H9 (cell line): ENCODE measurements at regions not wholly inside any gene's neighbourhood (a gene's known extent, or its start where the extent isn't known, plus 50 kb on each side); places are given as distances from the start of the nearest gene placed in this dataset.

Experiments used
- DNase-seq: peaks from one replicate; pipeline ENCODE4 v3.0.0-alpha.2; 2017
- H2AFZ ChIP-seq: one replicate; pipeline ENCODE4 v1.6.1; 2013; ENCODE audit warnings: mild to moderate bottlenecking, low read length, control low read depth, moderate library complexity
- H2AK5ac ChIP-seq: 2 replicates; pipeline ENCODE4 v1.6.1; 2013; ENCODE audit warnings: low read length, control low read depth, mixed read lengths; ENCODE audit not compliant: insufficient read length
- H2BK120ac ChIP-seq: one replicate; pipeline ENCODE4 v1.6.1; 2013; ENCODE audit warnings: low read depth, mild to moderate bottlenecking, low read length, control low read depth, inconsistent platforms; ENCODE audit not compliant: poor library complexity, severe bottlenecking
- H2BK12ac ChIP-seq: 2 replicates; pipeline ENCODE4 v1.6.1; 2013; ENCODE audit warnings: low read length, control low read depth, mixed read lengths, low read depth; ENCODE audit not compliant: insufficient read length
- H2BK15ac ChIP-seq: 2 replicates; pipeline ENCODE4 v1.6.1; 2013; ENCODE audit warnings: low read depth, low read length, control low read depth
- H2BK20ac ChIP-seq: one replicate; pipeline ENCODE4 v1.6.1; 2013; ENCODE audit warnings: low read depth, mild to moderate bottlenecking, low read length, control low read depth, inconsistent platforms; ENCODE audit not compliant: poor library complexity, severe bottlenecking
- H2BK5ac ChIP-seq: 2 replicates; pipeline ENCODE4 v1.6.1; 2013; ENCODE audit warnings: low read length, control low read depth, mixed read lengths; ENCODE audit not compliant: insufficient read length
- H3K14ac ChIP-seq: 2 replicates; pipeline ENCODE4 v1.6.1; 2013; ENCODE audit warnings: low read length, control low read depth; ENCODE audit not compliant: insufficient read depth
- H3K18ac ChIP-seq: 2 replicates; pipeline ENCODE4 v1.6.1; 2013; ENCODE audit warnings: low read depth, mild to moderate bottlenecking, mixed read lengths, low read length, control low read depth; ENCODE audit not compliant: insufficient read length
- H3K23ac ChIP-seq: 2 replicates; pipeline ENCODE4 v1.6.1; 2013; ENCODE audit warnings: low read length, control low read depth, mixed read lengths, low read depth; ENCODE audit not compliant: insufficient read length
- H3K23me2 ChIP-seq: 2 replicates; pipeline ENCODE4 v1.6.1; 2013; ENCODE audit warnings: low read depth, mild to moderate bottlenecking, mixed read lengths, low read length, control low read depth; ENCODE audit not compliant: insufficient read length, poor library complexity, severe bottlenecking
- H3K27ac ChIP-seq: 2 replicates; pipeline ENCODE4 v1.5.1; 2013; ENCODE audit warnings: low read length, control low read depth, mixed read lengths, low read depth; ENCODE audit not compliant: insufficient read length
- H3K27me3 ChIP-seq: 2 replicates; pipeline ENCODE4 v1.6.1; 2013; ENCODE audit warnings: low read length, control low read depth, inconsistent platforms; ENCODE audit not compliant: insufficient read depth
- H3K4ac ChIP-seq: 2 replicates; pipeline ENCODE4 v1.6.1; 2013; ENCODE audit warnings: low read depth, mild to moderate bottlenecking, control low read depth, inconsistent platforms, low read length, moderate library complexity
- H3K4me1 ChIP-seq: 2 replicates; pipeline ENCODE4 v1.6.1; 2013; ENCODE audit warnings: low read length, control low read depth, inconsistent platforms; ENCODE audit not compliant: insufficient read depth
- H3K4me2 ChIP-seq: 2 replicates; pipeline ENCODE4 v1.6.1; 2013; ENCODE audit warnings: low read length, control low read depth, mixed read lengths; ENCODE audit not compliant: insufficient read length, insufficient read depth
- H3K56ac ChIP-seq: 2 replicates; pipeline ENCODE4 v1.6.1; 2013; ENCODE audit warnings: low read depth, mild to moderate bottlenecking, mixed read lengths, low read length, control low read depth; ENCODE audit not compliant: insufficient read length
- H3K79me1 ChIP-seq: 2 replicates; pipeline ENCODE4 v1.6.1; 2013; ENCODE audit warnings: low read depth, mild to moderate bottlenecking, moderate library complexity, low read length, control low read depth, inconsistent platforms; ENCODE audit not compliant: insufficient read depth, poor library complexity, severe bottlenecking
- H3K79me2 ChIP-seq: 2 replicates; pipeline ENCODE4 v1.6.1; 2013; ENCODE audit warnings: low read length, control low read depth, inconsistent platforms; ENCODE audit not compliant: insufficient read depth
- H3K9ac ChIP-seq: 2 replicates; pipeline ENCODE4 v1.6.1; 2013; ENCODE audit warnings: low read length, control low read depth, mixed read lengths; ENCODE audit not compliant: insufficient read length; ENCODE audit errors: extremely low read depth
- H3K9me3 ChIP-seq: one replicate; pipeline ENCODE4 v1.6.1; 2013; ENCODE audit warnings: low read depth, low read length, inconsistent platforms; ENCODE audit not compliant: control insufficient read depth
- H3T11ph ChIP-seq: one replicate; pipeline ENCODE4 v1.6.1; 2013; ENCODE audit warnings: mild to moderate bottlenecking, low read length, control low read depth, inconsistent platforms
- H4K20me1 ChIP-seq: one replicate; pipeline ENCODE4 v1.6.1; 2013; ENCODE audit not compliant: control insufficient read depth, insufficient read length, insufficient read depth
- H4K5ac ChIP-seq: 2 replicates; pipeline ENCODE4 v1.6.1; 2013; ENCODE audit warnings: low read depth, mild to moderate bottlenecking, mixed read lengths, low read length, control low read depth; ENCODE audit not compliant: insufficient read length
- H4K8ac ChIP-seq: replicated peaks from 2 replicates; pipeline ENCODE4 v1.6.1; 2013; ENCODE audit warnings: low read length, control low read depth, mixed read lengths, low read depth; ENCODE audit not compliant: insufficient read length
- H4K91ac ChIP-seq: 2 replicates; pipeline ENCODE4 v1.6.1; 2013; ENCODE audit warnings: low read depth, mild to moderate bottlenecking, moderate library complexity, mixed read lengths, low read length, control low read depth; ENCODE audit not compliant: insufficient read length
- H3K27ac Mint-ChIP-seq, 3 experiments: 2 replicates in 2 of 3; 3 replicates in 1 of 3; pipeline ENCODE4 v1.8.0; 2020 to 2021; ENCODE audit warnings: mixed read lengths in 3 of 3, mild to moderate bottlenecking in 1 of 3, moderate library complexity in 1 of 3
- H3K27me3 Mint-ChIP-seq: 2 replicates; pipeline ENCODE4 v1.8.0; 2021; ENCODE audit warnings: low read depth, mild to moderate bottlenecking, moderate library complexity, mixed read lengths
- H3K36me3 Mint-ChIP-seq, 3 experiments: 2 replicates in 2 of 3; 3 replicates in 1 of 3; pipeline ENCODE4 v1.8.0; 2020 to 2021; ENCODE audit warnings: low read depth in 3 of 3, mixed read lengths in 3 of 3; ENCODE audit not compliant: insufficient read depth in 1 of 3
- H3K4me1 Mint-ChIP-seq, 2 experiments: 2 replicates each; pipeline ENCODE4 v1.8.0; 2020; ENCODE audit warnings: mixed read lengths in 2 of 2
- H3K4me3 Mint-ChIP-seq, 2 experiments: 2 replicates in 1 of 2; 3 replicates in 1 of 2; pipeline ENCODE4 v1.8.0; 2020 to 2021; ENCODE audit warnings: mild to moderate bottlenecking in 2 of 2, mixed read lengths in 2 of 2, moderate library complexity in 1 of 2
- H3K9me3 Mint-ChIP-seq, 2 experiments: 2 replicates in 1 of 2; 3 replicates in 1 of 2; pipeline ENCODE4 v1.8.0; 2020; ENCODE audit warnings: mild to moderate bottlenecking in 2 of 2, mixed read lengths in 2 of 2, moderate library complexity in 1 of 2
- CTCF ChIP-seq: fragments of 200-600 bp; sonication (generic); conservative IDR thresholded peaks from 3 replicates; pipeline ENCODE4 v1.8.0; 2021; ENCODE audit warnings: antibody characterized with exemption, mild to moderate bottlenecking

- H4K20me1 ChIP-seq: no peaks in the 10 kb centered on the region
- H2AFZ ChIP-seq: no peak overlapping the region
- H3K4me1 ChIP-seq: no peaks in the 10 kb centered on the region
- no peak overlapping the region for H2BK15ac ChIP-seq
- TF ChIP-seq CTCF: no peak
- no peak overlapping the region for H3K56ac ChIP-seq
- H3K79me1 ChIP-seq: no peaks in the 10 kb centered on the region
- Mint-ChIP-seq H3K4me3 (no peak overlapping the region), H3K27me3 (no peaks in the 10 kb centered on the region), H3K9me3 (no peaks in the 10 kb centered on the region), H3K4me1 (peaks cover 3 to 7% of the 10 kb centered on the region in 2 experiments; a peak in 2 of 4 replicates), H3K36me3 (no peaks in the 10 kb centered on the region), H3K27ac (no peak overlapping the region)
- no peak overlapping the region for H2BK5ac ChIP-seq
- no peak overlapping the region for H3K14ac ChIP-seq
- H4K91ac ChIP-seq: no peak overlapping the region
- H3K4me2 ChIP-seq: no peak overlapping the region
- no peaks in the 10 kb centered on the region for H3K27me3 ChIP-seq
- no peaks in the 10 kb centered on the region for H3K9me3 ChIP-seq
- H3K79me2 ChIP-seq: no peaks in the 10 kb centered on the region
- no peak overlapping the region for H3K4ac ChIP-seq
- no peak overlapping the region for H4K5ac ChIP-seq
- H2BK120ac ChIP-seq: no peak overlapping the region
- H3K18ac ChIP-seq: no peak overlapping the region
- no peak for DNase-seq
- H2AK5ac ChIP-seq: no peak overlapping the region
- no peak overlapping the region for H3K9ac ChIP-seq
- no peak overlapping the region for H3K23ac ChIP-seq
- H3K23me2 ChIP-seq: no peaks in the 10 kb centered on the region
- no peak overlapping the region for H3K27ac ChIP-seq
- no peak overlapping the region for H2BK12ac ChIP-seq
- no peak overlapping the region for H4K8ac ChIP-seq
- no peak overlapping the region for H2BK20ac ChIP-seq
- H3T11ph ChIP-seq: no peak overlapping the region
Measured at GRCh38 chr6:47419621-47420020, 58.0 kb upstream of the CD2AP start.
